Muscle of leg (tissue), 3 donors: ENCODE measurements at regions not wholly inside any gene's neighbourhood (a gene's known extent, or its start where the extent isn't known, plus 50 kb on each side); places are given as distances from the start of the nearest gene placed in this dataset.

ENCODE experiments used
- DNase-seq: peaks from one replicate; pipeline ENCODE4 v3.0.0; 2013
- H3K27ac ChIP-seq: one replicate; pipeline ENCODE4 v1.5.1; 2013; ENCODE audit warnings: mild to moderate bottlenecking, low read length, control low read depth
- H3K27me3 ChIP-seq: one replicate; pipeline ENCODE4 v1.6.1; 2013; ENCODE audit warnings: low read length; ENCODE audit not compliant: control insufficient read depth, insufficient read depth
- H3K36me3 ChIP-seq: one replicate; pipeline ENCODE4 v1.6.1; 2013; ENCODE audit warnings: low read length; ENCODE audit not compliant: control insufficient read depth, insufficient read depth
- H3K4me1 ChIP-seq: one replicate; pipeline ENCODE4 v1.6.1; 2013; ENCODE audit warnings: low read length; ENCODE audit not compliant: control insufficient read depth, insufficient read depth
- H3K4me3 ChIP-seq: one replicate; pipeline ENCODE4 v1.5.1; 2013; ENCODE audit warnings: low read length, control low read depth
- H3K9me3 ChIP-seq: replicated peaks from 2 replicates; pipeline ENCODE4 v1.6.1; 2013; ENCODE audit warnings: low read depth, low read length; ENCODE audit not compliant: control insufficient read depth
- WGBS: methylation state at CpG from one replicate; pipeline ENCODE4 v1.1.5; 2013; ENCODE audit warnings: missing lambda C conversion rate; ENCODE audit not compliant: insufficient coverage; 5-methylcytosine and 5-hydroxymethylcytosine counted together

DNA sequence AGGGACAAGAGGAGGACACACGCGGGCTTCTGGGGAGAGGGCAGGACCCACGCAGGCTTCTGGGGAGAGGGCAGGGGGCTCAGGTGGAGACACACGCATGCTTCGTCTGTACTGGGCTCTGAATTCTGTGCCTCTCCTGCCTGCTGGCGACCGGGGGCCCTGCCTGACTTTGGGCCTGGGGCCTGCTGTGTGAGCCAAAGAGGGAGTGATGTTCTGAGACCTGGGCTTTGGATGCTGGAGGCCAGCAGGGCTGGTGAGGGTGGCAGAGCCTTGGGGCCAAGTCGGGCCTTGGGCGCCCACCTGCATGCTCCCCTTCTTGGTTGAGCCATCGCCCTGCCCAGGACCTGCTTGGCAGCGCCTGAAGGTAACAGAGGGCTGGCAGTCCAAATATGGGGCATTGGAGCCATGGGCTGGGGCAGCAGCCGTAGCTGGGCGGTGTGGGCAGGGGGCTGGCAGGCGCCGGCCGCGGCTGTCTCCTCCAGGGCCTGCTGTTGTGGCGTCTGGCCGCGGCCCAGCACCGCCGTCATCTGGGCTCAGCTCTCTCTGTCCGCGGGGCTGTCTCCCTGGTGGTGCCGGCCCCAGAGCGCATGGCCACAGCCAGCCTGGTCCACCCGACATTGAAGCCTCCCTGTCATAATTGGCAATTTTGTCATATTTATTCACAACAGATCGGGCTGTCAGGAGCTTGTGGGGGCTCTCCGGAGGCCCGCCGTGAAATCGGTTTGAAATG is 78.9 kb downstream of the UNCX start:
- Histone ChIP-seq H3K4me3 (no peak overlapping the region), H3K36me3 (no peaks in the 10 kb centered on the region), H3K27ac (no peak overlapping the region), H3K27me3 (peaks cover 19% of the 10 kb centered on the region), H3K4me1 (peaks cover 18% of the 10 kb centered on the region), H3K9me3 (peaks cover 2% of the 10 kb centered on the region)
- DNase-seq, result peak; percentile 50
- 76% methylated on average over 29 of the region's 32 CpGs for WGBS

DNA sequence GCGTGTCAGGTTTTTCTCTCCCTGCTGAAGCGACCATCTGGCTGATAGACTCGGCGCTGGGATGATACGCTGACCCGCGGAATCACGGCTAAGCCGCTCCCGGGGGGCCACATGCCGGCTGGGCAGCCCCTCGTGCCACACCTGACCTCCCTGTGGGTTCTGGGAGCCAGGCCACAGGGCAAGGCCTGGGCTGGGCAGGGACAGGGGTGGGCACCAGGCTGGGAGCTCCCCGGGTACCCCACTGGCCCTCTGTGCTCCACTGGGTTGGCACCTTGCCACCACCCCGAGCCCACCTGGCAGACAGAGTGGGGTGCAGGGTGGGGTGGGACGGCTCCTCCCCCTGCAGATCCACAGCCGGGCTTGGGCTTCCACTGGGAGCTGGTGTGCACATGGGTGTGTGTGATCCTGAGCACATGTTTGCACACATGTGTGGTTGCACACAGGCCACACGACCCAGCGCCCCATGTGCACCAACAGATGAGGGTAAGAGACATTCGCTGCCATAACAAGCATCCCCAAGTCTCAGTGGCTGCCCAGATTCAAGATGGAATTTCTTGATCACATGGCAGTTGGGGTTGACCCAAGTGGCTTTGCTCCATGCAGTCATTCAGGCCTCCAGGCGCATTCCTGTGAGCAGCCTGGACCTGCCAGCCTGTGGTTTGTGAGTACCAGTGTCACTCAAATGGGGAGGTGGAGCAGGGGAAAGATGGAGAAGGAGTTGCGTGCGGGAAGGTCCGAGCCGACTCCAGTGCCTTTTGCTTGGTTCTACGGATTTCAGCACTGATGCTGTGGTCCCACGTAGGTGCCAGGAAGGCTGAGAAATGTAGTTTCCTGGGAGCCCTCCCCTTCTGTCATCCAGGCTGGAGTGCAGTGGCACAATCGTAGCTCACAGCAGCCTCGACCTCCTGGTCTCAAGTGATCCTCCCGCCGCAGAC is 79.7 kb downstream of the UNCX start:
- Histone ChIP-seq H3K27ac (no peak overlapping the region), H3K27me3 (peaks cover 16% of the 10 kb centered on the region), H3K4me3 (no peak overlapping the region), H3K36me3 (no peaks in the 10 kb centered on the region), H3K4me1 (peaks cover 18% of the 10 kb centered on the region), H3K9me3 (peaks cover 2% of the 10 kb centered on the region)
- 80% methylated on average over 23 of the region's 30 CpGs for WGBS
- no peak for DNase-seq

DNA sequence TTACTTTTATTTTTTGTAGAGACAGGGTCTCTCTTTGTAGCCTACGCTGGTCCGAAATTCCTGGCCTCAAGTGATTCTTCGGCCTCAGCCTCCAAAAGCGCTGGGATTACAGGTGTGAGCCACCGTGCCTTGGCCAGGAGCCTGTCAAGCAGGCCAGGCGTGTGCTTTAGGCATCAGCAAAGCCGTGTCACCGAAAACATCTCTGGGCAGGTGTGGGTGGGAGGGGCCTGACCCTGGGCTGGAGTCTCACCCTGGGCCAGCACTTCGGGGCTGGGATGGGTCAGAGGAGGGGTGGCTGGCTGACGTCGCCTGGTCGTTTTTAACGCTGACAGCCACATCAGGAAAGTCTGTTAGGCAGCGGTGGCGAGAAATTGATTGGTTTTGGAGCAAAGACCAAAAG is 80.9 kb downstream of the UNCX start:
- H3K9me3 ChIP-seq, result peaks cover 2% of the 10 kb centered on the region
- no peak overlapping the region for H3K4me3 ChIP-seq
- peaks cover 18% of the 10 kb centered on the region for H3K4me1 ChIP-seq
- H3K36me3 ChIP-seq, result no peaks in the 10 kb centered on the region
- WGBS, result 51% methylated on average over 15 of the region's 15 CpGs
- no peak overlapping the region for H3K27ac ChIP-seq
- H3K27me3 ChIP-seq, result peaks cover 21% of the 10 kb centered on the region
- no peak for DNase-seq

DNA sequence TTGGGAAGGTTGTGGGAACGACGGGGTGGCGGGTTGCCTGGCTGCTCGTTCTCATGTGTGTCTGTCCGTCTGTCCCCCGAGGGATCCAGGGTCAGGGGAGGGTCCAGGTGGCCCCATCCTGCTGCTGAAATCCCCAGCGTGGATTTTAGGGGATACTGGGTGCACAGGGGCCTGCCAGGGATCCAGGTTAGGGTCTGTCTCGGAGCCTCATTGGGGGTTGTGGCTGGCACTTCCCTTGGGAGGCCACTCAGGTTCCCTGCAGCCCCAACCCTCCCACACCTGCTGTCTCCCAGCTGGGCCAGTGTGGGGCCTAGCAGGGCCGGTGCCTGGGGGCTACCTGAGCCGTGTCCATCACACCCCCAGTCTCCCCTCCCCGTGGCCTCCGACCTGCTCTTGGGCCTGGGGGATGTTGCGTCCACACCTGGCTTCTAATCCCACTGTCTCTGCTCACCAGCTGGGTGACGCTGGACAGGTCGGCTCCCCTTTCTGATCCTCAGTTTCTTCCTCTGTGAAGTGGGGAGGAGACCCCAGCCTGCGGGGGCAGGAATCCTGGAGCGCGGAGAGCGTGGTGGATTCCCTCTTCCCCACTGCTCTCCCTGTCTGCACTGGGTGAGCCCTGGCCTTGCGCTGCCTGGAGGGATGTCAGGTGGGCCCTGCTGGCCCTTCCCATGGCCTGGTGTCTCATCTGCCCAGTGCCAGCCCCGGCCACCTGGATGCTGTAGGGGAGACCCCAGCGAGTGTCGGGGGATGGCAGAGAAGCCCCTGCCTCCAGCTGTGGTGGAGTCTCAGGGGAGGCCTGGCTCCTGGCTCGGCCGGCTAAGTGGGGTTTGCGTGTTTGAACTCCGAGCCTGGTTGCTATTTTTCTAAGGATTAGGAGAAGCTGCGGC is 81.6 kb downstream of the UNCX start:
- DNase-seq, result no peak
- 60% methylated on average over 25 of the region's 28 CpGs for WGBS
- H3K4me1 ChIP-seq, result peaks cover 18% of the 10 kb centered on the region
- H3K9me3 ChIP-seq, result peaks cover 2% of the 10 kb centered on the region
- no peak overlapping the region for H3K4me3 ChIP-seq
- H3K27ac ChIP-seq, result no peak overlapping the region
- peaks cover 23% of the 10 kb centered on the region for H3K27me3 ChIP-seq
- no peaks in the 10 kb centered on the region for H3K36me3 ChIP-seq

DNA sequence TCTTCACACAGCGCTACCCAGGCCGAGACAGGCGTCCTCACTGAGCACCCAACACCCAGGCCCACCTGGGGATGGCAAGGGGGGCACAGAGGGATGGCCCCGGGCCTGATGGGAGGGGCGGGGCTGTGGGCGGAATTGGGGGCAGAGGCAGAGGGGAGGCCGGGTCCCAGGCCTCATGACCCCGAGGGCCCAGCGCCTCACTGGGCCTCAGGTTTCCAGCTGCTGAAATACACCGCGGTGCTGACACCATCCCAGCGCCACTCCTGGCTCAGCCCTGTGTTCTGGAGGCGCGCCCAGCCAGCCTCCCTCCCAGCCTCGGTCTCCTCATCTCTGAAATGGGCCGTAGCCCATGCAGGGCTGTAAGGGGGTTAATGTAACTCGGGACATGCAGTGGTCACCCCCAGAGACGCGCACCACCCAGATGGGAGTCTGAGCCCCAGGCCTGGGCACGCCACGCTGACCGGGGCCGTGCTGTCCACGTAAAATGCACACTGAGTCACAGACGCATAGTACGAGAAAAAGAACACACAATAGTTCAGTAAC is 82.3 kb downstream of the UNCX start:
- H3K9me3 ChIP-seq, result peaks cover 2% of the 10 kb centered on the region
- H3K4me3 ChIP-seq, result no peak overlapping the region
- 74% methylated on average over 13 of the region's 26 CpGs for WGBS
- H3K27ac ChIP-seq, result no peak overlapping the region
- H3K36me3 ChIP-seq, result no peaks in the 10 kb centered on the region
- peaks cover 18% of the 10 kb centered on the region for H3K4me1 ChIP-seq
- no peak for DNase-seq
- peaks cover 23% of the 10 kb centered on the region for H3K27me3 ChIP-seq

DNA sequence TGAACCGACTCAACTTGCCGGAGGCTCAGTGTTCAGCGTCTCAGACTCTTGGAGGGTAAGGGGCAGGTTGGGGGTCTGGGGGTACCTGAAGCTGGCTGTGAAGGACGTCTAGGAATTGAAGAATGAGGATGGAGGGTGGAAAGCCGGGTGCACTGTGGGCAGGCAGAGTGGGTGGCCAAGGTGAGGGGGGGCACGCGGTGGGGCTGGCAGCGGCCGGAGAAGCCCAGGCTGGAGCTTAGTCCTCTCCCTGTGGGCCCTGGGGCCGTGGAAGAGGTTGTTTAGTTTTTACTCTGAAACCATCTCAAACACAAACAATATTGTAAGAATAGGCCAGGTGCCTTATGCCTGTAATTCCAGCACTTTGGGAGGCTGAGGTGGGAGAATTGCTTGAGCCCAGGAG is 83.4 kb downstream of the UNCX start:
- Histone ChIP-seq H3K27me3 (peaks cover 25% of the 10 kb centered on the region), H3K36me3 (no peaks in the 10 kb centered on the region), H3K9me3 (peaks cover 2% of the 10 kb centered on the region), H3K27ac (no peak overlapping the region), H3K4me3 (no peak overlapping the region), H3K4me1 (peaks cover 21% of the 10 kb centered on the region)
- 65% methylated on average over 5 of the region's 10 CpGs for WGBS
- no peak for DNase-seq

DNA sequence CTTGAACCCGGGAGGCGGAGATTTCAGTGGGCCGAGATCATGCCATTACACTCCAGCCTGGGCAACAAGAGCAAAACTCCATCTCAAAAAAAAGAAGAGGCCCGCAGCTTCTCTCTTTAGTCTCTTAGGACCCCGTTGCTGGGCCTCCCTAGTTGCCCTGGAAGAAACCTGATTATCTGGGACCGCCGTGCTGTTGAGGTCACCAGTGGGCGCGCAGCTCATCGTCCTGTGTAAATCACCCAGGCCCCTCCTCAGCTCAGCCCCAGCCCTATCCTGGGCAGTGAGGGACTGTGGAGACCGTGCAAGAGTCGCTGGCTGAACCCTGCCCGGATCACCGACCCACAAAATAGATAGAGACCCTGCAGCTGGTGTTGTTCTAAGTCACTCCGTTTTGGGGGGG is 85.0 kb downstream of the UNCX start:
- Histone ChIP-seq H3K36me3 (no peaks in the 10 kb centered on the region), H3K27me3 (peaks cover 33% of the 10 kb centered on the region), H3K27ac (no peak overlapping the region), H3K9me3 (peaks cover under 1% of the 10 kb centered on the region), H3K4me1 (peaks cover 26% of the 10 kb centered on the region), H3K4me3 (no peak overlapping the region)
- WGBS, result 78% methylated on average over 9 of the region's 15 CpGs
- DNase-seq, result no peak

DNA sequence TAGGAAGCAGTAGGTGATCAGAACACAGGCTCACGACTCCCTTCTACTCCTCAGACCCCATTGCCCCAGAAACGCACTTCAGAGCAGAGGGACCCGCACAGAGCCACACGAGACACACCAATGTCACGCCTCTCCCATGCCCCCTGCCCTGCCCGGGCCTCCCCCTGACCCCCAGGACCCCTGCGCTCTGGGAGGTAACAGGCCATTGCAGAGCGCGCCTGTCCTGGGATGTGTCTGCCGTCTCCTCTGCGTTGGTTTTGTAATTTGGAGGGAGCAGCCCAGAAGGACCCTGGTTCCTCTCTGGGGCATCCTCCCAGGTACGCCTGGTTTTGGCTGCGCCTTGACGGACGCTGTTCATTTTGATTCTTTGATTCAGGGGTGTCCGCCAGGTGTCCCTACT is 85.4 kb downstream of the UNCX start:
- Histone ChIP-seq H3K36me3 (no peaks in the 10 kb centered on the region), H3K27me3 (peaks cover 30% of the 10 kb centered on the region), H3K27ac (no peak overlapping the region), H3K4me3 (no peak overlapping the region), H3K9me3 (no peaks in the 10 kb centered on the region), H3K4me1 (peaks cover 30% of the 10 kb centered on the region)
- WGBS, result 78% methylated on average over 6 of the region's 16 CpGs
- no peak for DNase-seq

DNA sequence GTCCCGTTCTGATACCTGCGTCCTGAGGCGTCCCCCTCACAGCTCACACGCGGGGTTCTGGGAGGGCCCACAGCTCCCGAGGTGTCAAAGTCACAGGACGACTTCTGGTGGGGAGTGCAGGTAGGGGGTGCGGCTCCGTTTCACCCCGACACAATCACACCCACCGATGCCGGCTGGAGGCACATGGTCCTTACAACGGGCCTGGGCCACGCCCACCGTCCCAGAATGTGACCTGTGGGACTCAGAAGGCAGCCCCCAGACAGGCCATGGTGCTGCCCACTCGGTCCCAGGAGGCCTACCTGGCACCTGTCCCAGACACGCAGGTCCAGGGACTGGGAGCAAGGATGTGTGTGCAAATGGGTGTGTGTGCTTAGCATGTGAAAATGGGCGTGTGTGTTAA is 86.0 kb downstream of the UNCX start:
- H3K27me3 ChIP-seq, result peaks cover 34% of the 10 kb centered on the region
- H3K4me1 ChIP-seq, result peaks cover 36% of the 10 kb centered on the region
- H3K4me3 ChIP-seq, result no peak overlapping the region
- H3K27ac ChIP-seq, result no peak overlapping the region
- WGBS, result 75% methylated on average over 18 of the region's 18 CpGs
- no peaks in the 10 kb centered on the region for H3K9me3 ChIP-seq
- DNase-seq, result no peak
- no peaks in the 10 kb centered on the region for H3K36me3 ChIP-seq
